Neuronal stem cell (in vitro differentiated cells): ENCODE measurements at regions not wholly inside any gene's neighbourhood (a gene's known extent, or its start where the extent isn't known, plus 50 kb on each side); places are given as distances from the start of the nearest gene placed in this dataset.

Source experiments
- DNase-seq: peaks from one replicate; pipeline ENCODE4 v3.0.0-alpha.2; 2013; ENCODE audit warnings: low spot score
- H2AFZ ChIP-seq: one replicate; pipeline ENCODE4 v1.6.1; 2013; ENCODE audit warnings: mild to moderate bottlenecking, low read length, inconsistent platforms
- H2AK5ac ChIP-seq: 2 replicates; pipeline ENCODE4 v1.6.1; 2013; ENCODE audit warnings: low read depth, mild to moderate bottlenecking, inconsistent platforms, low read length, moderate library complexity, mixed read lengths
- H2BK120ac ChIP-seq: 2 replicates; pipeline ENCODE4 v1.6.1; 2013; ENCODE audit warnings: low read depth, mild to moderate bottlenecking, inconsistent platforms, low read length, moderate library complexity, mixed read lengths
- H2BK12ac ChIP-seq: one replicate; pipeline ENCODE4 v1.6.1; 2013; ENCODE audit warnings: low read length, inconsistent platforms
- H2BK15ac ChIP-seq: 2 replicates; pipeline ENCODE4 v1.6.1; 2013; ENCODE audit warnings: mild to moderate bottlenecking, low read length, inconsistent platforms, mixed read lengths
- H2BK5ac ChIP-seq: one replicate; pipeline ENCODE4 v1.6.1; 2013; ENCODE audit warnings: inconsistent platforms, mild to moderate bottlenecking, low read length, moderate library complexity
- H3K14ac ChIP-seq: one replicate; pipeline ENCODE4 v1.6.1; 2013; ENCODE audit warnings: low read length, inconsistent platforms
- H3K18ac ChIP-seq: 2 replicates; pipeline ENCODE4 v1.6.1; 2013; ENCODE audit warnings: low read length, inconsistent platforms
- H3K23ac ChIP-seq: 2 replicates; pipeline ENCODE4 v1.6.1; 2013; ENCODE audit warnings: low read depth, mild to moderate bottlenecking, mixed read lengths, low read length, inconsistent platforms; ENCODE audit not compliant: poor library complexity
- H3K27ac ChIP-seq: replicated peaks from 3 replicates; pipeline ENCODE4 v1.5.1; 2013; ENCODE audit warnings: low read length, inconsistent platforms
- H3K27me3 ChIP-seq, 3 experiments: 2 replicates each; pipeline ENCODE4 v1.6.1; 2013; ENCODE audit warnings: low read length in 3 of 3, mild to moderate bottlenecking in 2 of 3, inconsistent platforms in 1 of 3, low read depth in 1 of 3, mixed read lengths in 1 of 3, moderate library complexity in 1 of 3; ENCODE audit not compliant: control insufficient read depth in 3 of 3, insufficient read depth in 3 of 3
- H3K36me3 ChIP-seq, 2 donors: replicated peaks in 1 of 2; 2 replicates each; pipeline ENCODE4 v1.6.1; 2013; ENCODE audit warnings: low read length in 2 of 2; ENCODE audit not compliant: control insufficient read depth in 2 of 2, insufficient read depth in 2 of 2
- H3K4ac ChIP-seq: 2 replicates; pipeline ENCODE4 v1.6.1; 2013; ENCODE audit warnings: inconsistent platforms, mild to moderate bottlenecking, low read length, moderate library complexity
- H3K4me1 ChIP-seq, 2 donors: 1 replicate in 1 of 2; 2 replicates in 1 of 2; pipeline ENCODE4 v1.6.1; 2013; ENCODE audit warnings: low read length in 2 of 2, low read depth in 1 of 2; ENCODE audit not compliant: control insufficient read depth in 2 of 2, insufficient read depth in 1 of 2
- H3K4me2 ChIP-seq: one replicate; pipeline ENCODE4 v1.6.1; 2013; ENCODE audit warnings: mild to moderate bottlenecking, low read length, inconsistent platforms; ENCODE audit not compliant: insufficient read depth, poor library complexity, severe bottlenecking
- H3K4me3 ChIP-seq, 2 donors: 2 replicates each; pipeline ENCODE4 v1.5.1; 2013; ENCODE audit warnings: low read length in 2 of 2, mild to moderate bottlenecking in 2 of 2, inconsistent platforms in 1 of 2, moderate library complexity in 1 of 2
- H3K79me1 ChIP-seq: one replicate; pipeline ENCODE4 v1.6.1; 2013; ENCODE audit warnings: low read depth, mild to moderate bottlenecking, inconsistent platforms, low read length, moderate library complexity
- H3K9ac ChIP-seq: one replicate; pipeline ENCODE4 v1.6.1; 2013; ENCODE audit warnings: mild to moderate bottlenecking, low read depth, low read length, inconsistent platforms; ENCODE audit not compliant: poor library complexity
- H3K9me3 ChIP-seq, 2 donors: replicated peaks in 1 of 2; 2 replicates each; pipeline versions ENCODE3 to v1.6.1; 2013; ENCODE audit warnings: low read length in 2 of 2, mild to moderate bottlenecking in 2 of 2, inconsistent platforms in 1 of 2, low read depth in 1 of 2, mixed read lengths in 1 of 2, moderate library complexity in 1 of 2; ENCODE audit not compliant: control insufficient read depth in 2 of 2, insufficient read depth in 1 of 2
- H4K8ac ChIP-seq: one replicate; pipeline ENCODE4 v1.6.1; 2013; ENCODE audit warnings: low read depth, mild to moderate bottlenecking, inconsistent platforms, low read length, moderate library complexity
- H4K91ac ChIP-seq: one replicate; pipeline ENCODE4 v1.6.1; 2013; ENCODE audit warnings: low read length, low read depth, mild to moderate bottlenecking, inconsistent platforms; ENCODE audit not compliant: poor library complexity
- WGBS, 2 donors: extraction: QIAGEN DNeasy Blood & Tissue Kit; methylation state at CpG; one replicate each; pipeline ENCODE4 v1.1.7; 2013; ENCODE audit warnings: missing lambda C conversion rate in 2 of 2, mixed read lengths in 1 of 2; ENCODE audit not compliant: insufficient read length in 2 of 2, insufficient replicate concordance in 1 of 2; ENCODE audit errors: extremely low coverage in 2 of 2; 5-methylcytosine and 5-hydroxymethylcytosine counted together

- Histone ChIP-seq H3K4me3 (no peak overlapping the region), H2BK15ac (no peak overlapping the region), H3K18ac (peak overlapping the region; percentile 37), H2AFZ (no peak overlapping the region), H3K9ac (peak overlapping the region; percentile 55), H3K27me3 (no peaks in the 10 kb centered on the region), H2AK5ac (no peak overlapping the region), H2BK12ac (peak overlapping the region; percentile 36), H3K4me1 (no peaks in the 10 kb centered on the region), H3K23ac (no peak overlapping the region), H4K91ac (no peak overlapping the region), H3K27ac (no peak overlapping the region), H3K36me3 (no peaks in the 10 kb centered on the region), H3K79me1 (no peaks in the 10 kb centered on the region), H3K9me3 (peaks cover 2 to 7% of the 10 kb centered on the region in 2 donors), H3K14ac (peak overlapping the region; percentile 91), H2BK5ac (no peak overlapping the region), H4K8ac (no peak overlapping the region), H3K4me2 (no peak overlapping the region), H3K4ac (no peak overlapping the region), H2BK120ac (no peak overlapping the region)
- WGBS, 2 donors = no CpG with 5 or more reads among the region's 4 CpGs
- DNase-seq = no peak
Observed at GRCh38 chr9:28443461-28443860, 870.2 kb upstream of the C9orf72 start.

GRCh38 chr9:28444637-28445036 is 871.4 kb upstream of the C9orf72 start:
- no peak overlapping the region for H2BK120ac ChIP-seq
- H3K27ac ChIP-seq = no peak overlapping the region
- H2AFZ ChIP-seq = no peak overlapping the region
- no peak overlapping the region for H2BK12ac ChIP-seq
- no peaks in the 10 kb centered on the region for H3K4me1 ChIP-seq
- H3K36me3 ChIP-seq = no peaks in the 10 kb centered on the region
- no peak overlapping the region for H3K4me3 ChIP-seq
- no peak overlapping the region for H4K8ac ChIP-seq
- no CpG with 5 or more reads among the region's 1 CpG for WGBS, 2 donors
- H3K23ac ChIP-seq = no peak overlapping the region
- H4K91ac ChIP-seq = no peak overlapping the region
- H3K9me3 ChIP-seq = peaks cover 2 to 7% of the 10 kb centered on the region in 2 donors
- H3K4ac ChIP-seq = no peak overlapping the region
- H3K14ac ChIP-seq = no peak overlapping the region
- no peak overlapping the region for H3K18ac ChIP-seq
- no peaks in the 10 kb centered on the region for H3K79me1 ChIP-seq
- H2BK15ac ChIP-seq = no peak overlapping the region
- no peaks in the 10 kb centered on the region for H3K27me3 ChIP-seq
- no peak for DNase-seq
- no peak overlapping the region for H2AK5ac ChIP-seq
- H3K4me2 ChIP-seq = no peak overlapping the region
- H2BK5ac ChIP-seq = no peak overlapping the region
- H3K9ac ChIP-seq = no peak overlapping the region

- Histone ChIP-seq H3K4me1 (no peaks in the 10 kb centered on the region), H2BK120ac (no peak overlapping the region), H4K8ac (no peak overlapping the region), H2AK5ac (no peak overlapping the region), H2BK12ac (no peak overlapping the region), H2BK5ac (no peak overlapping the region), H3K23ac (no peak overlapping the region), H3K36me3 (no peaks in the 10 kb centered on the region), H3K79me1 (no peaks in the 10 kb centered on the region), H3K4ac (no peak overlapping the region), H3K27me3 (no peaks in the 10 kb centered on the region), H3K27ac (no peak overlapping the region), H3K4me3 (no peak overlapping the region), H3K14ac (no peak overlapping the region), H2BK15ac (no peak overlapping the region), H3K9ac (no peak overlapping the region), H3K9me3 (peaks cover 2 to 7% of the 10 kb centered on the region in 2 donors), H3K4me2 (no peak overlapping the region), H2AFZ (no peak overlapping the region), H4K91ac (no peak overlapping the region), H3K18ac (no peak overlapping the region)
- WGBS, 2 donors = no CpG with 5 or more reads among the region's 1 CpG
- no peak for DNase-seq
Observed at GRCh38 chr9:28445211-28445610, 871.9 kb upstream of the C9orf72 start.

GRCh38 chr9:28453918-28454317 is 880.6 kb upstream of the C9orf72 start:
- H2BK120ac ChIP-seq = no peak overlapping the region
- H3K79me1 ChIP-seq = no peaks in the 10 kb centered on the region
- H3K23ac ChIP-seq = no peak overlapping the region
- no CpG with 5 or more reads among the region's 2 CpGs for WGBS, 2 donors
- H3K27ac ChIP-seq = no peak overlapping the region
- H3K18ac ChIP-seq = no peak overlapping the region
- no peak overlapping the region for H4K91ac ChIP-seq
- no peak overlapping the region for H3K4ac ChIP-seq
- no peak overlapping the region for H2AK5ac ChIP-seq
- H3K27me3 ChIP-seq = no peaks in the 10 kb centered on the region
- no peak overlapping the region for H2BK5ac ChIP-seq
- H3K14ac ChIP-seq = no peak overlapping the region
- H3K9me3 ChIP-seq = no peaks in the 10 kb centered on the region
- H2AFZ ChIP-seq = no peak overlapping the region
- no peak overlapping the region for H3K4me3 ChIP-seq
- no peak overlapping the region for H2BK12ac ChIP-seq
- H3K36me3 ChIP-seq = no peaks in the 10 kb centered on the region
- H4K8ac ChIP-seq = no peak overlapping the region
- no peak overlapping the region for H2BK15ac ChIP-seq
- no peak overlapping the region for H3K9ac ChIP-seq
- DNase-seq = no peak
- H3K4me1 ChIP-seq = no peaks in the 10 kb centered on the region
- no peak overlapping the region for H3K4me2 ChIP-seq
